Hippocampal formation (tissue), 2 donors: ENCODE measurements at regions not wholly inside any gene's neighbourhood (a gene's known extent, or its start where the extent isn't known, plus 50 kb on each side); places are given as distances from the start of the nearest gene placed in this dataset.
"Not testable (repeated sequence)": the region's sequence is repeated elsewhere in the genome, so short reads cannot be mapped to it uniquely, and the experiment has no call there.

ENCODE experiments used
- DNase-seq, 2 donors: peaks; one replicate each; lab custom pipeline; 2025; lab: John Stamatoyannopoulos, UW

- peak; percentile 59 to 73 for DNase-seq
These were observed 208.8 kb downstream of the RNF144B start for GRCh38 chr6:18595774-18596530.

DNA sequence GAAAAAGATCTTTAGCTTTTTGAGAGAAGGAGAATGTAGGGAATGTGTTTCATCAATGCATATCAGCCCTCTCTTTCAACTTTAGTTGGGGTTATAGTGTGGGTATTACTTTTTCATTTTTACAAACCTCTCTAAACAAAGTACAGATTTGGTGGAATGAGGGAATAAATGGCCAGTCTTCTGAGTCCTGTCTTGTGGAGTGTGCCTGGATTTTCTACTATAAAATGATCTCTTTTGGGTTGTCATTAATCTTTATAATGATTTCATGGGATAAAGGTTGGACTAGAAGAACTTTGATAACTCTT lies 209.3 kb downstream of the RNF144B start:
- no peak for DNase-seq

DNA sequence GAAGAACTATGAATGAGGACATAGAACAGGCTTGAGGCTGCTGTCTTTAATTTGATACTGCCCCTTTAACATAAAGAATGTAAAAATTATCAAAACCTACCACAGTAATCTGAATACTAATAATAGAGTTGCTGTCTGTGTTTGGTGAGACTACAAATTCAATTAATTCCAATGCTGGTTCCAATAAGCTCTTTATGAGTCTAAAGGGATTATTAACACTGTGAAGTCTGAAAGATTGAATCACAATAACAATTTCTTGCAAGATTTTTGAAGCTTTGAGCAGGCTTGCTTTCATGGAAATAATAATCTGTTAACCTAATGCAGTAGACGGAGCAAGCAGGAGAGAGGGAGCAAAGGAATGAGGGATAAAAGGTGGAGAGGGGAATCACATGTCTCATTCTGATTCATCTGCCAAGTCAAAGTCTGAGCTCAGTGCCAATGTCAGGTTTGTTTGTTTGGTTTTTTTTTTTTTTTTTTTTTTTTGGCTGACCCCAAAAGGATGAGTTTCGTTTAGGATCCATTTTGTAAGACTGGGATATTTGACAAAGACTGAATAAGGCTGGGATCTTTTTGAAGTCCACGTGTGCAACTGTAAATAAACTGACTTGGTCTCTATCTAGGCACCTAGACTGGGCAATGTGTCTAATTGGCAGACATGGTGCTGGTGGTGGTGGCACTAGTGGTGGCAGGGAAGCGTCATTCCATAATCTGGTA lies 211.6 kb downstream of the RNF144B start:
- DNase-seq = no peak

GRCh38 chr6:18600255-18600654 lies 213.1 kb downstream of the RNF144B start:
- DNase-seq = no peak

DNA sequence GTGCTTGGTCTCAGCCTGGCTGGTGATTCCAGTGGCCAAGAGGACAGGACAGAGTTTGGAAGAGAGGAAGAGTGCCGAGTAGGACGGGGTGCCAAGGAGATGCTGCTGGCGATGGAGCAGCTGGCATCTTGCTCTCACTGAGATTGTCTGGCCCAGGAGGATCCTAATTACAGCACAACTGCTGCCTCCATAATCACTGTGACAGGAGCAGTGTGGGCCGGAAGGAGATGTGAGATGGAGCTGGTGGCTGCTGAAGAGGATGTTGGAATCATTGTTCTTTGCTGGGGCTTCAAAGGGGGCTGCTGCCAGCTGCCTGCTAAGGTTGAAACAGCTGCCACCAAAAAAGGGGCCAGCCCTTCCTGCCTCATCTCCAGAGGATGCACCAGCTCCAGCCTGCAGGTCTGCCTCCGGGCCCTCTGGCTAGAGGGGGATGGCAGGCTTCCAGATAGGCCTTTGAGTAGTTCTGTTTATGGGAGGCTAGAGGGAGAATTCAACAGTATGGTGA lies 214.4 kb downstream of the RNF144B start:
- DNase-seq = no peak

GRCh38 chr6:18602931-18603330 lies 215.8 kb downstream of the RNF144B start:
- DNase-seq = no peak

- no peak for DNase-seq
These were observed 216.2 kb downstream of the RNF144B start for GRCh38 chr6:18603361-18603760.

GRCh38 chr6:18605841-18606240 lies 218.7 kb downstream of the RNF144B start:
- no peak for DNase-seq

GRCh38 chr6:18609715-18610114 lies 222.6 kb downstream of the RNF144B start:
- no peak for DNase-seq

DNA sequence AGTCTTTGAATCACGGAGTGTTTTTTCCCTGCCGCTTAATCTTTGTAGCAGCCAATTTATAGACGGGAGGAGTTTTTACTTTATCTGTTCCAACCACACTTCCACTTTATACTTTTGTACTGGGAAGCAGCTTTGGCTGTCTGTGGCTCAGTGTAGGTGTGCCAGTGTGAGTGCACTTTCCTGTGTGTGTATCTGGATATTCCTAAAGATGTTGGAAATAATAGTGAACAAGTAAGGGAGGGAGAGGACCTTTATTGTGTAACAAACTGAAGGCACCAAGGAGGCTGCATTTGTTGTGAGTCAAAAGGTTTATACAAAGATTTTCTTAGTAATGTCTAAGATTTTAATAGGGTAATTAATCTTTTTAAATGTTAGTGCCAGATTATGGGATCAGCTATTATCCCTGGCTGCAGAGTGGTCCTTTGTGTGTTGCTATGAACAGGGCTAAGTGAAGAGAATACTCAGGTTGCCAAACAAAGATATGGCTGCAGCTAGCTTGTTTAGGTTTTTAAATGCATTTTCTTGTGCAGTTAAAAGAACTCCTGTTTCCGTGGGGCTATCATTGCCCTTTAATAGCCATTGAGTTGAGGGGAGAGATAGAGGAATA lies 226.3 kb downstream of the RNF144B start:
- no peak for DNase-seq

DNA sequence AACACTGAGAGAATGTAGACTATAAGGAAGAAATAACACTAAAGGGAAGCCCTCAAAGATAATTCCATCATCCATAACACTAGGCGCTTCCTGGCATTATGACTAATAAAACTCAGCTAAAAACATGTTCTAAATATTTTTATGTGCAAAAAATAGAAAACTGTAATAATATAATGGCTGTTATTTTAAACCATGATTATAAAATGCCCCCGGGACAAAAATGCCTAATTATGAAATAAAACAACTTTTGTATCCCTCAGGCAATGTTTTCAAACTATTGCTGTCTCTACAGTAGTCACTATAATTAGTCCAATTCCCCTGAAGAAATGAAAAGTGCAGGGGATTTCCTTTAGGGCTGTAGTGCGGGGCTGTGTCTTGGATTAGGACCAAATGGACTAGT lies 242.4 kb downstream of the RNF144B start:
- DNase-seq = no peak

GRCh38 chr6:18632670-18633410 lies 245.7 kb downstream of the RNF144B start:
- no peak for DNase-seq

DNA sequence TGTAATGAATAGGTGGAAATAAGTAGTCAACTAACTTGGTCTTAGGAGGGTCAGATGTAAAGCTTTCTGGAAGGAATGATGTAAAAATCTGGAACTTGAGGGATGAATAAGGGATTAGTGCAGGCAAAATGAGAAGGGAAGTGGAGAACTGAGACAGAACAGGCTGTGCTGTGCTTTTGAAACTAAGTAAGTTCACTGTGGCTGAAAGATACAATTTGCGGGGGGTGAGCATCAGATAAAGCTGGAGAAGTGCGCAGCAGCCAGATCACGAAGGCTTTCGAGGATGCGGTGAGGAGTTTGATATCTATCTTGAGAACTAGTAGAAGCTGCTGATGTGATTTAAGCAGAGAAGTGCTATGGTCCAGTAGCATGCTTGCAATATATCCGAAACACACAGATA lies 247.8 kb downstream of the RNF144B start:
- no peak for DNase-seq

DNA sequence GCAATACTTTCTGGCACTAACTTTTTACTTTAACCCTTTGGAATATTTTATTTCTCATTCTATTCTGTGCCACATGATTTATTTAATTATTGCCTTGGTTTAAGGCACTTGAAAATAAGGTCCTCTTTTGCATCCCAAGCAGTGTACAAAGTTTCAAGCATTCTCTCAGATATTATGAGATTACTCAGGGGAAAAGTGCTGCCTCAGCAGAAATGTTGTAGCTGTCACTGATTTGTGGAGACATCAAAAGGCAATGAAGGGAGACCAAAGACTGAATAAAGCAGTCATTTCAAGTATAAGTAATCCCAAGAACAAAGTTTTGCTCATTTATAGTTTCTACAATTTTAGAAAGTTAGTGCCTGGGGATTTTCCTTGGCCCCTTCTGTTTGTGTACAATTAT lies 253.0 kb downstream of the RNF144B start:
- DNase-seq = no peak

- no peak for DNase-seq
These were observed 253.6 kb downstream of the RNF144B start for GRCh38 chr6:18640754-18641153.

GRCh38 chr6:18654821-18655220 lies 267.7 kb downstream of the RNF144B start:
- no peak for DNase-seq

DNA sequence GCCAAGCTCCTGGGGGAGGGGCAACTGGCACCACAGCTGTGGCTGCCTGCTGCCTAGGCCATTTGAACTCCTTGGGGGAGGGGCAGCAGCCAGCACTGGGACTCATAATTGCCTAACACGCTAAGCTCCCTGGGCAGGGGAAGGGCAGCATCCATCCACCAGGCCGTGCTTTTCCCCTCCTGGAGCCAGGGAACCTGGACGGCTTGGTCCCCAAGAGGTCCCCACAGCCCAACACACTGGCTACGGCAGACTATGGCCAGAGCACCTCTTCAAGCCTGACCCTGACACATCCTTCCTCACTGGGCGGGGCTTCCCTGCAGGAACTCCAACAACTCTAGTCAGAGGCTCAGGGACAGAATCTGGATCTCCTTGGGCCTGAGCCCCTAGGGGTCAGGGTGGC lies 269.4 kb downstream of the RNF144B start:
- no peak for DNase-seq

- not testable (repeated sequence) for DNase-seq
These were observed 272.8 kb downstream of the RNF144B start for GRCh38 chr6:18659994-18660393.

DNA sequence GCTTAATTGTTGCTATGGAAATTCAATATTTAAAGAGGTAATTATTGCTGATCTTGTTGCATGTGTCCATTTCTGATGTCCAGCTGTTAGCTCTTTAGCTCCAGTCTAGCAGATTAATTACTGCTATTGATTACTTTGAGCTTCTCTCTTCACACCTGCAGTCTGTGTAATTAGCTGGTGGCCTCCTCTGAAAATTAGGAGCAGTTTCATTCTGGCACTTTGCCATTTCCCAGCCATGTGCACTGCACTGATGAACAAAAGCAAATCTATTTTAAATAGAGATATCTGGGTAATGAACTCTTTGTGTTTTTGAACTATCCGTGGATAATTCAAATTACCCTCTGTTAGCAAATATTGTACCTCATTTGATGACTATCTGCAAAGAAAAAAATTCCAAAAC lies 275.9 kb downstream of the RNF144B start:
- DNase-seq = no peak

GRCh38 chr6:18664401-18664800 lies 277.3 kb downstream of the RNF144B start:
- no peak for DNase-seq

- no peak for DNase-seq
These were observed 280.5 kb downstream of the RNF144B start for GRCh38 chr6:18667612-18668011.

GRCh38 chr6:18668994-18669393 lies 281.8 kb downstream of the RNF144B start:
- DNase-seq = no peak
